DMS53 treated with DMSO at 0.1 percent for 48 hours (cell line): ENCODE measurements at regions not wholly inside any gene's neighbourhood (a gene's known extent, or its start where the extent isn't known, plus 50 kb on each side); places are given as distances from the start of the nearest gene placed in this dataset.

Experiments
- DNase-seq: peaks from one replicate; lab custom pipeline; 2025; ENCODE audit not compliant: unreplicated experiment; lab: John Stamatoyannopoulos, UW

- no peak for DNase-seq
Observed at GRCh38 chr4:3715855-3716630, 50.1 kb upstream of the ADRA2C start.

GRCh38 chr4:3715061-3715854 is 50.9 kb upstream of the ADRA2C start:
- no peak for DNase-seq

- DNase-seq, result no peak
Observed at GRCh38 chr4:3714642-3715001, 51.6 kb upstream of the ADRA2C start.

GRCh38 chr4:3713817-3714641 is 52.2 kb upstream of the ADRA2C start:
- no peak for DNase-seq

- DNase-seq, result no peak
Observed at GRCh38 chr4:3713346-3713745, 52.8 kb upstream of the ADRA2C start.

GRCh38 chr4:3712936-3713335 is 53.2 kb upstream of the ADRA2C start:
- no peak for DNase-seq

GRCh38 chr4:3712112-3712805 is 53.9 kb upstream of the ADRA2C start:
- DNase-seq, result no peak

- DNase-seq, result no peak
Observed at GRCh38 chr4:3711183-3712111, 54.7 kb upstream of the ADRA2C start.

- DNase-seq, result no peak
Observed at GRCh38 chr4:3710451-3711182, 55.6 kb upstream of the ADRA2C start.

- no peak for DNase-seq
Observed at GRCh38 chr4:3709846-3710441, 56.2 kb upstream of the ADRA2C start.

GRCh38 chr4:3709061-3709845 is 56.9 kb upstream of the ADRA2C start:
- no peak for DNase-seq

GRCh38 chr4:3708611-3709010 is 57.6 kb upstream of the ADRA2C start:
- DNase-seq, result no peak

GRCh38 chr4:3708103-3708510 is 58.1 kb upstream of the ADRA2C start:
- no peak for DNase-seq

GRCh38 chr4:3707423-3708102 is 58.6 kb upstream of the ADRA2C start:
- no peak for DNase-seq

- no peak for DNase-seq
Observed at GRCh38 chr4:3706565-3707422, 59.4 kb upstream of the ADRA2C start.

- DNase-seq, result no peak
Observed at GRCh38 chr4:3706111-3706511, 60.1 kb upstream of the ADRA2C start.
